ENCODE measurements at regions not wholly inside any gene's neighbourhood (a gene's known extent, or its start where the extent isn't known, plus 50 kb on each side); places are given as distances from the start of the nearest gene placed in this dataset.

DNA sequence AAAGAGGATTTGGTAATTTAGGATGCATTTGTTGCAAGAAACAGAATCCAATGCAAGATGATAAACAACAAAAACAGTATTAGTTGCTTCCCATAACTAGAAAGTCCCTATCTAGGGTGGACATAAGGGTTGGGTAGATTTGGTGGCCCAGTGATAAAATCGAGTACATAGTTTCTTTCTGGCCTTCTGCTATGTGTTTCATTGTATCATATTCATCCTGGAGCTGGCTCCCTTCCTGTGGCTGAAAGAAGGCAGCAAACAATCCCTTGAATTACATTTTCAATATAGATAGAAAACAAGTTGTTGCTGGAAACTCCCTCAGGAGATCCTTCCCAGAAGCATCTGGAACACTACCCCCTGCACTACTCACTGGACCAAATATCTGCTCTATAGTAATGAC is 135.1 kb downstream of the ID4 start:
- DNase-seq = no peak
- Histone ChIP-seq H3K4me1 (no peaks in the 10 kb centered on the region), H3K9me3 (no peaks in the 10 kb centered on the region), H3K36me3 (no peaks in the 10 kb centered on the region), H3K27ac (no peak overlapping the region), H3K27me3 (no peaks in the 10 kb centered on the region), H3K4me3 (no peak overlapping the region)
- 48 to 58% methylated on average over 1 of the region's 1 CpG for WGBS, 2 donors
- TF ChIP-seq POLR2A (IDR thresholded peaks at IDR 0.05) = no peak
- TF ChIP-seq, protein P1, sequence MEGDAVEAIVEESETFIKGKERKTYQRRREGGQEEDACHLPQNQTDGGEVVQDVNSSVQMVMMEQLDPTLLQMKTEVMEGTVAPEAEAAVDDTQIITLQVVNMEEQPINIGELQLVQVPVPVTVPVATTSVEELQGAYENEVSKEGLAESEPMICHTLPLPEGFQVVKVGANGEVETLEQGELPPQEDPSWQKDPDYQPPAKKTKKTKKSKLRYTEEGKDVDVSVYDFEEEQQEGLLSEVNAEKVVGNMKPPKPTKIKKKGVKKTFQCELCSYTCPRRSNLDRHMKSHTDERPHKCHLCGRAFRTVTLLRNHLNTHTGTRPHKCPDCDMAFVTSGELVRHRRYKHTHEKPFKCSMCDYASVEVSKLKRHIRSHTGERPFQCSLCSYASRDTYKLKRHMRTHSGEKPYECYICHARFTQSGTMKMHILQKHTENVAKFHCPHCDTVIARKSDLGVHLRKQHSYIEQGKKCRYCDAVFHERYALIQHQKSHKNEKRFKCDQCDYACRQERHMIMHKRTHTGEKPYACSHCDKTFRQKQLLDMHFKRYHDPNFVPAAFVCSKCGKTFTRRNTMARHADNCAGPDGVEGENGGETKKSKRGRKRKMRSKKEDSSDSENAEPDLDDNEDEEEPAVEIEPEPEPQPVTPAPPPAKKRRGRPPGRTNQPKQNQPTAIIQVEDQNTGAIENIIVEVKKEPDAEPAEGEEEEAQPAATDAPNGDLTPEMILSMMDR (IDR thresholded peaks at IDR 0.05) = no peak
- intact Hi-C loops (cut with DNase I) = no loop called here

DNA sequence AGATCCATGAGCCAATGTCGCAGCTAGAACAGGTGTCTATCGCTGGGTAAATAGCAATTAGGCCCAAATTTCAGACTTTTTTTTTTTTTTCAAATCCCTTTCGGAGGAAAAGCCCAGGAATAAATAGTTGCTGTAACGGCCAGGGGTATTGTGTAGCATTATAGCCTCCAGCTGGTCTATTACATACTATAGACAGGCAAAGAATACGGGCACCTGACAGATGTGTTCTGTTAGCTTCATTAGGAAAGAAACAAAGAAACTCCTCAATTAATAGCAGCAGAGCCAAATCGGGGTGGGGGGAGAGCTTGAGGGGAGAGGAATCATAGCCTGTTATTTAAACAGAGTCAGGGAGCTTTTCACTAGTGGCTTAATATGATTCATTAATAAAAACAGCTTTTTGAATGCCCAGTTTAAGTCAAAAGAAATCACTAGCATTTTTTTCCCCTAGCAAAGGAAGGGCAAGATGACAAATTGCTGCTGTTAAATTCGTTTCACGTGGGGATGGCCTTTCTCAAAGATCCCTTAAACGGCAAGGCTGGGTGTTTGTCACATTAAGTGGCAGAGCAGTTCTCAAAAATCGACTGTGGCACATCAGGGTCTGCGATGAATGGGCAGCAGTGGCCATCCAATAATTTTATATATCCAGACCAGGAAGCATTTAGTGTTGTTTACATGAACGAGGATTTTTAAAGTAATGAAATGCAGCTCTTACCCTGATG is 139.4 kb downstream of the ID4 start:
- Histone ChIP-seq H3K27ac (no peak overlapping the region), H3K4me3 (no peak overlapping the region), H3K4me1 (no peaks in the 10 kb centered on the region), H3K36me3 (no peaks in the 10 kb centered on the region), H3K9me3 (no peaks in the 10 kb centered on the region), H3K27me3 (no peaks in the 10 kb centered on the region)
- intact Hi-C loops (cut with DNase I) = no loop called here
- no peak for DNase-seq
- WGBS, 2 donors = 45 to 53% methylated on average over 12 of the region's 12 CpGs
- TF ChIP-seq, protein P1 (IDR thresholded peaks at IDR 0.05) = no peak
- TF ChIP-seq POLR2A (IDR thresholded peaks at IDR 0.05) = no peak

DNA sequence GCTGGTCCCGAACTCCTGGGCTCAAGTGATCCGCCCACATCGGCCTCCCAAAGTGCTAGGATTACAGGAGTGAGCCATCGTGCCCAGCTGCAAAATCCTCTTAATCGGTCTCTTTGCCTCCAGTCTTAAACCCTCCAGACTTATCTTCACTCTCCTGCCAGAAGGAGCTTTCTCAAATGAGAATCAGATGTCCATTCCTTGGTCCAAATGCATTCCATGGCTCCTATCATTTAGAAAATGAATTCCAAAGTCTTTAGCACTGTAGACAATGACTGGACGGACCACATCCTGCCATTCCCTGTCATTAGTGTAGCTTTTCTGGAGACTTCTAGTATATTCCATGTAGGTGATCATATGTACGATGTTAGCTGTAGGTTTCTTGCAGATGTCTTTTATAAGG is 141.9 kb downstream of the ID4 start:
- WGBS, 2 donors = 62 to 85% methylated on average over 7 of the region's 7 CpGs
- H3K27me3 ChIP-seq = peaks cover 0 to 6% (median 0%) of the 10 kb centered on the region in 4 donors
- intact Hi-C loops (cut with DNase I) = no loop called here

DNA sequence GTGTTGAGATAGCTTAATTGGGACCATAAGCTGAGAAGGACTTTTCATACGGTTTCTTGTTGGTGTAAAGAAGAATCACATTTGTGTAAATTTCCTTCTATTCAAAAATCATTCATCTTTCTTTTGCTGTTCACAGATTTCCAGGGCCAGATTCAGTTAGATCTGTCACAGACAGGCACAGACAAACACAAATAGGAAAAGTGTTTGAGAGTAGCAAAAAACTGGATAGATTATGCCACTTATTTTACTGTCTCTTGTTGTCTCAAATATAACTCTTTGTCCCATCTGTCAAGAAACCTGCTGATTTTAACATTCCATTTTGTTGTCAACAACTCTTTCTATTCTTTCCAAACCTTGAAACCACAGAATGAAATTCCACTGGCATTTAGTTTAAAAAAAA is 142.8 kb downstream of the ID4 start:
- Histone ChIP-seq H3K4me3 (no peak overlapping the region), H3K36me3 (no peaks in the 10 kb centered on the region), H3K27me3 (peaks cover 0 to 7% (median 0%) of the 10 kb centered on the region in 4 donors), H3K4me1 (no peaks in the 10 kb centered on the region), H3K27ac (no peak overlapping the region), H3K9me3 (no peaks in the 10 kb centered on the region)
- TF ChIP-seq POLR2A (IDR thresholded peaks at IDR 0.05) = no peak
- TF ChIP-seq, protein P1 (IDR thresholded peaks at IDR 0.05) = no peak
- 35% methylated on average over 1 of the region's 1 CpG for WGBS, 2 donors
- DNase-seq = no peak
- intact Hi-C loops (cut with DNase I) = no loop called here

More for the DNA sequence above, 141.9 kb downstream of the ID4 start:
- no peaks in the 10 kb centered on the region for H3K36me3 ChIP-seq
- H3K27ac ChIP-seq = no peak overlapping the region
- no peaks in the 10 kb centered on the region for H3K4me1 ChIP-seq
- DNase-seq = no peak
- TF ChIP-seq, protein P1 (IDR thresholded peaks at IDR 0.05) = no peak
- TF ChIP-seq POLR2A (IDR thresholded peaks at IDR 0.05) = no peak
- H3K9me3 ChIP-seq = no peaks in the 10 kb centered on the region
- H3K4me3 ChIP-seq = no peak overlapping the region

DNA sequence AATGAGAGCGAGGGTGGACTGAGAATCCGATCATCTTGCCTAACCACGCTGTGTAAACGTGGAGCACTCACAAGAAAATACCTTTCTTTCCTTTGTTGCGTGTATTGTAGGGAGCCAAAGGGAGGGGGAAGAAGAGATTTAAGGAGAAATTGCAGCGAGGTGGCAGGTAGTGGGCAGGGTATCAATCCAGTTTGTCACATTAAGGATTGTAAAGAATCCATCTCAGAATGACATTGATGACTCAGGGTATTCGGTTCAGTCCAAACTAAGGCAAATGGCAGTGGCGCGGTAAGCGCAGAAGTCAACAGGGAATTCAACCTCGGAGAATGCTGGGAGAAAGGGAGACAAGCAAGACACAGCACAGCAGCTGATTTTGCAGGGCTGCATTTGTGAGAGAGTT is 146.2 kb downstream of the ID4 start:
- Histone ChIP-seq H3K27ac (no peak overlapping the region), H3K9me3 (no peaks in the 10 kb centered on the region), H3K27me3 (peaks cover 0 to 7% (median 0%) of the 10 kb centered on the region in 4 donors), H3K36me3 (no peaks in the 10 kb centered on the region), H3K4me3 (no peak overlapping the region), H3K4me1 (no peaks in the 10 kb centered on the region)
- no peak for DNase-seq
- TF ChIP-seq, protein P1 (IDR thresholded peaks at IDR 0.05) = no peak
- TF ChIP-seq POLR2A (IDR thresholded peaks at IDR 0.05) = no peak
- 66 to 72% methylated on average over 11 of the region's 11 CpGs for WGBS, 2 donors
- intact Hi-C loops (cut with DNase I) = no loop called here

Measured in esophagus squamous epithelium (tissue), 5 donors.